HG02885 (cell line): ENCODE measurements at regions not wholly inside any gene's neighbourhood (a gene's known extent, or its start where the extent isn't known, plus 50 kb on each side); places are given as distances from the start of the nearest gene placed in this dataset.
"Not testable (repeated sequence)": the region's sequence is repeated elsewhere in the genome, so short reads cannot be mapped to it uniquely, and the experiment has no call there.

Source experiments
- ATAC-seq: cut with Tn5 transposase; IDR thresholded peaks from one replicate; pipeline ENCODE4 v1.9.1; 2021; ENCODE audit warnings: mild to moderate bottlenecking; ENCODE audit not compliant: unreplicated experiment, poor library complexity

- no peak for ATAC-seq
These were observed 513.2 kb downstream of the DIRAS2 start for GRCh38 chr9:90129446-90129845.

GRCh38 chr9:90131568-90131967 lies 511.1 kb downstream of the DIRAS2 start:
- no peak for ATAC-seq

GRCh38 chr9:90132866-90133265 lies 509.8 kb downstream of the DIRAS2 start:
- no peak for ATAC-seq

- no peak for ATAC-seq
These were observed 504.8 kb downstream of the DIRAS2 start for GRCh38 chr9:90137801-90138200.

GRCh38 chr9:90140131-90140818 lies 502.3 kb downstream of the DIRAS2 start:
- no peak for ATAC-seq

GRCh38 chr9:90141723-90142122 lies 500.9 kb downstream of the DIRAS2 start:
- ATAC-seq: no peak

- ATAC-seq: no peak
These were observed 500.0 kb downstream of the DIRAS2 start for GRCh38 chr9:90142580-90142979.

- no peak for ATAC-seq
These were observed 495.2 kb downstream of the DIRAS2 start for GRCh38 chr9:90147426-90147825.

GRCh38 chr9:90156318-90156717 lies 486.3 kb downstream of the DIRAS2 start:
- no peak for ATAC-seq

- ATAC-seq: no peak
These were observed 480.3 kb downstream of the DIRAS2 start for GRCh38 chr9:90162326-90162725.

GRCh38 chr9:90162819-90163218 lies 479.8 kb downstream of the DIRAS2 start:
- no peak for ATAC-seq

GRCh38 chr9:90165281-90165680 lies 477.3 kb downstream of the DIRAS2 start:
- no peak for ATAC-seq

GRCh38 chr9:90166374-90166773 lies 476.2 kb downstream of the DIRAS2 start:
- ATAC-seq: not testable (repeated sequence)

- ATAC-seq: no peak
These were observed 474.7 kb downstream of the DIRAS2 start for GRCh38 chr9:90167914-90168313.

- no peak for ATAC-seq
These were observed 473.1 kb downstream of the DIRAS2 start for GRCh38 chr9:90169490-90169889.

GRCh38 chr9:90173935-90174334 lies 468.7 kb downstream of the DIRAS2 start:
- not testable (repeated sequence) for ATAC-seq

GRCh38 chr9:90174346-90174745 lies 468.3 kb downstream of the DIRAS2 start:
- not testable (repeated sequence) for ATAC-seq

- ATAC-seq: no peak
These were observed 467.4 kb downstream of the DIRAS2 start for GRCh38 chr9:90175257-90175656.

- ATAC-seq: no peak
These were observed 466.8 kb downstream of the DIRAS2 start for GRCh38 chr9:90175865-90176264.

- no peak for ATAC-seq
These were observed 465.7 kb downstream of the DIRAS2 start for GRCh38 chr9:90176901-90177300.

GRCh38 chr9:90180381-90180780 lies 462.2 kb downstream of the DIRAS2 start:
- no peak for ATAC-seq

- ATAC-seq: no peak
These were observed 454.0 kb downstream of the DIRAS2 start for GRCh38 chr9:90188656-90189055.
